A549 (cell line): ENCODE measurements at regions not wholly inside any gene's neighbourhood (a gene's known extent, or its start where the extent isn't known, plus 50 kb on each side); places are given as distances from the start of the nearest gene placed in this dataset.

ENCODE experiments used
- ATAC-seq, 2 experiments: fragments of 200-7000 bp in 1 of 2; fragments of >200 bp in 1 of 2; cut with Nextera tagmentation in 1 of 2; cut with Tn5 transposase in 1 of 2; 3 replicates each; pipeline versions ENCODE4 v1.8.0 to v1.9.1; 2018 to 2020; ENCODE audit warnings: mild to moderate bottlenecking in 1 of 2, moderate library complexity in 1 of 2
- CTCF ChIA-PET: fragments of 300-600 bp; sonication (Branson Sonifier 250); formaldehyde crosslinking; extraction: SDS; loops from one replicate; lab custom pipeline; 2021; ENCODE audit warnings: antibody characterized with exemption, inconsistent platforms; lab: Yijun Ruan, JAX
- POLR2A ChIA-PET: fragments of 350-600 bp; formaldehyde crosslinking; extraction: SDS; loops from one replicate; lab custom pipeline; 2021; ENCODE audit warnings: antibody characterized with exemption, inconsistent platforms; lab: Yijun Ruan, JAX
- DNase-seq, 2 experiments: peaks; one replicate each; pipeline versions ENCODE4 v3.0.0 to v3.0.0-alpha.2; 2011 to 2016; ENCODE audit warnings: low read depth in 1 of 2, low spot score in 1 of 2
- FAIRE-seq: peaks from 2 replicates; lab custom pipeline; 2011; peaks lifted over from hg19 to GRCh38; lab: Jason Lieb, UNC
- H3K27ac ChIP-seq, 2 experiments: fragments of >200 bp; sonication (Bioruptor Twin); formaldehyde crosslinking; 3 replicates each; pipeline ENCODE4 v1.5.1; 2016 to 2017
- H3K4me1 ChIP-seq: fragments of >200 bp; sonication (Bioruptor Twin); formaldehyde crosslinking; 3 replicates; pipeline ENCODE4 v1.6.1; 2016
- H3K4me2 ChIP-seq: fragments of >200 bp; sonication (Bioruptor Twin); formaldehyde crosslinking; 3 replicates; pipeline ENCODE4 v1.6.1; 2016
- H3K4me3 ChIP-seq: fragments of >200 bp; sonication (Bioruptor Twin); formaldehyde crosslinking; 3 replicates; pipeline ENCODE4 v1.5.1; 2016
- H3K9me3 ChIP-seq: fragments of >200 bp; sonication (Bioruptor Twin); formaldehyde crosslinking; 3 replicates; pipeline ENCODE4 v1.6.1; 2016
- ATOH8 ChIP-seq: fragments of 250-450 bp; sonication (Bioruptor Pico); IDR thresholded peaks from 2 replicates; pipeline ENCODE4 v1.5.0; 2020; ENCODE audit warnings: low read depth, mild to moderate bottlenecking, moderate library complexity
- BCL3 ChIP-seq: fragments of >200 bp; sonication (Bioruptor Twin); formaldehyde crosslinking; IDR thresholded peaks from 3 replicates; pipeline ENCODE4 v1.6.1; 2016
- BHLHE40 ChIP-seq: IDR thresholded peaks from 2 replicates; pipeline ENCODE4 v1.6.1; 2012; ENCODE audit warnings: low read depth, low read length, inconsistent platforms
- CEBPB ChIP-seq, 2 experiments: fragments of >200 bp in 1 of 2; sonication (Bioruptor Twin) in 1 of 2; formaldehyde crosslinking in 1 of 2; IDR thresholded peaks; 2 replicates each; pipeline ENCODE4 v1.6.1; 2012 to 2016
- ELK1 ChIP-seq: fragments of 150-350 bp; IDR thresholded peaks from 2 replicates; pipeline ENCODE4 v1.6.1; 2014; ENCODE audit warnings: low read depth, mild to moderate bottlenecking, low read length
- ESRRA ChIP-seq: fragments of 150-350 bp; IDR thresholded peaks from 2 replicates; pipeline ENCODE4 v1.6.1; 2014; ENCODE audit warnings: mild to moderate bottlenecking, low read length, borderline replicate concordance
- GATA3 ChIP-seq: IDR thresholded peaks from 2 replicates; pipeline ENCODE4 v1.6.1; 2012; ENCODE audit warnings: borderline replicate concordance
- HDAC2 ChIP-seq: fragments of 200-600 bp; sonication (generic); IDR thresholded peaks from 2 replicates; pipeline ENCODE4 v1.6.1; 2016
- HEYL ChIP-seq: fragments of 250-450 bp; sonication (Bioruptor Pico); IDR thresholded peaks from 2 replicates; pipeline ENCODE4 v1.8.0; 2021; ENCODE audit warnings: mild to moderate bottlenecking, moderate library complexity
- HOXB5 ChIP-seq: fragments of 250-450 bp; sonication (Bioruptor Pico); IDR thresholded peaks from 2 replicates; pipeline ENCODE4 v1.5.0; 2020; ENCODE audit warnings: mild to moderate bottlenecking, moderate library complexity
- MAFK ChIP-seq: fragments of 450-650 bp; IDR thresholded peaks from 2 replicates; pipeline ENCODE4 v1.6.1; 2014; ENCODE audit not compliant: partially characterized antibody
- MAX ChIP-seq: IDR thresholded peaks from 2 replicates; pipeline ENCODE4 v1.6.1; 2012
- MAZ ChIP-seq: fragments of 150-350 bp; IDR thresholded peaks from 2 replicates; pipeline ENCODE4 v1.6.1; 2014; ENCODE audit warnings: antibody characterized with exemption, low read depth, low read length, borderline replicate concordance
- NPAS2 ChIP-seq: fragments of 250-450 bp; sonication (Bioruptor Pico); IDR thresholded peaks from 2 replicates; pipeline ENCODE4 v1.8.0; 2022; ENCODE audit warnings: mild to moderate bottlenecking, moderate library complexity, borderline replicate concordance
- POLR2A ChIP-seq: IDR thresholded peaks from 2 replicates; pipeline ENCODE4 v1.6.1; 2012; ENCODE audit warnings: mild to moderate bottlenecking, low read length
- RFX5 ChIP-seq: fragments of 450-650 bp; IDR thresholded peaks from 2 replicates; pipeline ENCODE4 v1.7.1; 2014; ENCODE audit warnings: antibody characterized with exemption, mild to moderate bottlenecking, moderate library complexity
- SREBF2 ChIP-seq: fragments of 450-650 bp; IDR thresholded peaks from 2 replicates; pipeline ENCODE4 v1.6.1; 2014; ENCODE audit warnings: mild to moderate bottlenecking, moderate library complexity
- ZNF302 ChIP-seq: fragments of 250-450 bp; sonication (Bioruptor Pico); IDR thresholded peaks from 2 replicates; pipeline ENCODE4 v1.9.0; 2021; ENCODE audit warnings: inconsistent platforms, mild to moderate bottlenecking, moderate library complexity
- ZSCAN20 ChIP-seq: fragments of 250-450 bp; sonication (Bioruptor Pico); IDR thresholded peaks from 2 replicates; pipeline ENCODE4 v1.8.0; 2022; ENCODE audit warnings: mild to moderate bottlenecking, moderate library complexity
- WGBS: methylation state at CpG from one replicate; pipeline ENCODE4 v1.1.6; 2017; ENCODE audit errors: missing lambda C conversion rate; 5-methylcytosine and 5-hydroxymethylcytosine counted together
- TF ChIP-seq, protein P1 (sequence below): fragments of >200 bp; sonication (Bioruptor Twin); formaldehyde crosslinking; IDR thresholded peaks from 3 replicates; pipeline ENCODE4 v1.5.1; 2016

DNA sequence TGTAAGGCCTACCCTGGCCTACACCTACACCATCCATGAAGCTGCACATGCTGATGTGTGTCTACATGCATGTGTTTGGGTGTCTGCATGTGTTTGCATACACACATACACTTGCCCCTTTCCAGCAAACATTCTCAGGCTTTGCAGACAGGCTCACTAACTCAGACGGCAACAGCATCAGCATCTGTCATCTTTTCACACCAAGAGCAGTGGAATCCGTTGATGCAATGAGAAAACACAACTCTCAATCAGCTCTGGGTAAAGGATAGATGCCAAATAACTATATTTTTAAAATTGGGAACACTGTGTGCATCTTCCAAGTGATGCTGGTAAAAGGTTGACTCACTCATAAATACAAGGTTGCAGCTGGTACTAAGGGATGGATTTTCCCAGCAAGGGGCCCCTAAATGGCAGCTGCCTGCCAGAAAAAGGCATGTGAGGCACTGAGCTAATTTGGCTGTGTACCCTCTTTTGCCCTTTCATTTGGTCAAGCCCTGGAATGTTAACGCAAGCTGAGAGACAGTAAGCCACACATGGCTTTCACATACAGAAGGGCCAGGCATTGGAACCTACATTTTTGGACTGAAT is 296.3 kb upstream of the NPSR1 start:
- ChIA-PET POLR2A (no interaction called here), CTCF (interaction anchor here (0.7 kb wide), 1 partner anchor 97 kb away, joined by 4 read pairs; no protein-coding TSS in a partner anchor)
- no peak overlapping the region for H3K4me2 ChIP-seq
- no peak for FAIRE-seq
- no peak for DNase-seq
- no peak for TF ChIP-seq MAFK
- TF ChIP-seq BCL3 = no peak
- TF ChIP-seq NPAS2 (CRISPR knock-in tag) = no peak
- TF ChIP-seq HOXB5 (CRISPR knock-in tag) = no peak
- TF ChIP-seq POLR2A = no peak
- no peak for TF ChIP-seq HEYL
- no peak for TF ChIP-seq SREBF2
- TF ChIP-seq GATA3 = no peak
- TF ChIP-seq CEBPB (IDR thresholded peaks at IDR 0.05) = no peak
- TF ChIP-seq MAX = no peak
- no peak for TF ChIP-seq HDAC2
- no peak for TF ChIP-seq BHLHE40
- TF ChIP-seq ZNF302 (CRISPR knock-in tag) = no peak
- H3K4me1 ChIP-seq = no peaks in the 10 kb centered on the region
- ATAC-seq = no peak
- WGBS = 66% methylated on average over 3 of the region's 3 CpGs
- H3K27ac ChIP-seq = no peak overlapping the region
- H3K4me3 ChIP-seq = no peak overlapping the region
- no peaks in the 10 kb centered on the region for H3K9me3 ChIP-seq

DNA sequence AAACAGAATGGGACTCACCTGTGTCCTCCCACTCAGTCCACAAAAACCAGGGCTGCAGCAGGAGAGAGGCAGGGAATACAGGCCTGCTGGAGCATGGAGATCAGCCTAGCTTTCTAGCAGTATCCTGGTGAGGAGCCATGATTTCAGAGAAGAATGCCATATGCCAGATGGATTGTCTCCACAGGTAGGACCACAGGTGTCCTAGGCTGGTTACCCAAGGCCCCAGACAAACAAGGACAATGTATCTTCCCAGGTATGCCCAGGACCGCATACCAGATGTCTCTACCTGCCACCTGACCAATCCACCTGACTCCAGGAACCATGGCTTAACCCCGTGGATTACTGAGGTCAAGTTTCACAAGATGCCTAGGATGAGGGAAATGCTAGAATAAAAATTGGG is 295.4 kb upstream of the NPSR1 start:
- H3K27ac ChIP-seq = no peak overlapping the region
- H3K4me3 ChIP-seq = no peak overlapping the region
- no peaks in the 10 kb centered on the region for H3K4me1 ChIP-seq
- CTCF ChIA-PET = interaction anchor here (1.0 kb wide), 1 partner anchor 42 kb away, joined by 3 read pairs; no protein-coding TSS in a partner anchor
- POLR2A ChIA-PET = no interaction called here
- FAIRE-seq = no peak
- ATAC-seq = no peak
- WGBS = 22% methylated on average over 2 of the region's 2 CpGs
- TF ChIP-seq ESRRA (no peak), MAZ (no peak)
- TF ChIP-seq, all 56 proteins: peak for 0
- Histone ChIP-seq H3K9me3 (no peaks in the 10 kb centered on the region), H3K4me2 (no peak overlapping the region)
- no peak for DNase-seq

GRCh38 chr7:34364130-34364529 is 293.9 kb upstream of the NPSR1 start:
- H3K9me3 ChIP-seq = no peaks in the 10 kb centered on the region
- H3K4me2 ChIP-seq = no peak overlapping the region
- POLR2A ChIA-PET = no interaction called here
- FAIRE-seq = no peak
- no peak for DNase-seq
- H3K4me3 ChIP-seq = no peak overlapping the region
- TF ChIP-seq NPAS2 (CRISPR knock-in tag) = no peak
- TF ChIP-seq HDAC2 = no peak
- TF ChIP-seq, protein P1, sequence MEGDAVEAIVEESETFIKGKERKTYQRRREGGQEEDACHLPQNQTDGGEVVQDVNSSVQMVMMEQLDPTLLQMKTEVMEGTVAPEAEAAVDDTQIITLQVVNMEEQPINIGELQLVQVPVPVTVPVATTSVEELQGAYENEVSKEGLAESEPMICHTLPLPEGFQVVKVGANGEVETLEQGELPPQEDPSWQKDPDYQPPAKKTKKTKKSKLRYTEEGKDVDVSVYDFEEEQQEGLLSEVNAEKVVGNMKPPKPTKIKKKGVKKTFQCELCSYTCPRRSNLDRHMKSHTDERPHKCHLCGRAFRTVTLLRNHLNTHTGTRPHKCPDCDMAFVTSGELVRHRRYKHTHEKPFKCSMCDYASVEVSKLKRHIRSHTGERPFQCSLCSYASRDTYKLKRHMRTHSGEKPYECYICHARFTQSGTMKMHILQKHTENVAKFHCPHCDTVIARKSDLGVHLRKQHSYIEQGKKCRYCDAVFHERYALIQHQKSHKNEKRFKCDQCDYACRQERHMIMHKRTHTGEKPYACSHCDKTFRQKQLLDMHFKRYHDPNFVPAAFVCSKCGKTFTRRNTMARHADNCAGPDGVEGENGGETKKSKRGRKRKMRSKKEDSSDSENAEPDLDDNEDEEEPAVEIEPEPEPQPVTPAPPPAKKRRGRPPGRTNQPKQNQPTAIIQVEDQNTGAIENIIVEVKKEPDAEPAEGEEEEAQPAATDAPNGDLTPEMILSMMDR = no peak
- TF ChIP-seq ZSCAN20 (CRISPR knock-in tag) = no peak
- TF ChIP-seq RFX5 = no peak
- TF ChIP-seq ATOH8 (CRISPR knock-in tag) = no peak
- TF ChIP-seq ELK1 = no peak
- no peak overlapping the region for H3K27ac ChIP-seq
- CTCF ChIA-PET = interaction anchor here (1.0 kb wide), 1 partner anchor 12 kb away, joined by 3 read pairs; no protein-coding TSS in a partner anchor
- ATAC-seq = no peak
- 22% methylated on average over 2 of the region's 2 CpGs for WGBS
- H3K4me1 ChIP-seq = no peaks in the 10 kb centered on the region
